Thyroid gland (tissue), 4 donors: ENCODE measurements at regions not wholly inside any gene's neighbourhood (a gene's known extent, or its start where the extent isn't known, plus 50 kb on each side); places are given as distances from the start of the nearest gene placed in this dataset.

Source experiments
- CTCF ChIP-seq, 6 experiments: fragments of 200-600 bp in 3 of 6; fragments of 450-650 bp in 3 of 6; sonication (generic) in 3 of 6; IDR thresholded peaks; one replicate each; pipeline ENCODE4 v1.5.1; 2016 to 2019; ENCODE audit warnings: antibody characterized with exemption in 6 of 6, mild to moderate bottlenecking in 2 of 6, inconsistent platforms in 1 of 6, moderate library complexity in 1 of 6
- POLR2A ChIP-seq, 2 donors: fragments of 450-650 bp; IDR thresholded peaks; one replicate each; pipeline ENCODE4 v1.6.1; 2017; ENCODE audit warnings: antibody characterized with exemption in 2 of 2, mild to moderate bottlenecking in 2 of 2, moderate library complexity in 1 of 2

- TF ChIP-seq POLR2A (IDR thresholded peaks at IDR 0.05) (no peak), CTCF (IDR thresholded peaks at IDR 0.05) (no peak)
Observed at GRCh38 chr14:58965601-58966000, 222.9 kb upstream of the DAAM1 start.
